HG03457 (cell line): ENCODE measurements at regions not wholly inside any gene's neighbourhood (a gene's known extent, or its start where the extent isn't known, plus 50 kb on each side); places are given as distances from the start of the nearest gene placed in this dataset.

ENCODE experiments used
- ATAC-seq: cut with Tn5 transposase; IDR thresholded peaks from one replicate; pipeline ENCODE4 v1.9.1; 2021; ENCODE audit warnings: moderate number of reproducible peaks; ENCODE audit not compliant: unreplicated experiment

- ATAC-seq, result no peak
Measured at GRCh38 chr2:164182116-164182627, 439.1 kb downstream of the GRB14 start.

- no peak for ATAC-seq
Measured at GRCh38 chr2:164178835-164179465, 442.3 kb downstream of the GRB14 start.

- ATAC-seq, result no peak
Measured at GRCh38 chr2:164164602-164165001, 428.8 kb upstream of the FIGN start.

- no peak for ATAC-seq
Measured at GRCh38 chr2:164155558-164155957, 419.8 kb upstream of the FIGN start.

DNA sequence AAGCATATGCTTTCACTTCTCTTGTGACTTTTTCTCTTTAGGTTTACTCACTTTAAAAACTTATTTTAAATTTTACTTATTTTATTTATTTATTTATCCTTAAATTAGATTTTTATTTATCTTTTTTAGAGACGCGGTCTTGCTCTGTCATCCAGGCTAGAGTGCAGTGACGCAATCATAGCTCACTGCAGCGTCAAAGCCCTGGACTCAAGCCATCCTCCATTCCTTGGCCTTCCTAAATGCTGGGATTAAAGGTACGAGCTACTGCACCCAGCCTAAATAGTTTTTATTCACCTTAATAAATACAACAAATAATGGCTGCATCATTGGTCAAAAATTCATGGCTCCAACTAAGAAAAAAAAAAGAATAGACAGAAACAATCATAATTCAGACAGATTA lies 415.7 kb upstream of the FIGN start:
- no peak for ATAC-seq

DNA sequence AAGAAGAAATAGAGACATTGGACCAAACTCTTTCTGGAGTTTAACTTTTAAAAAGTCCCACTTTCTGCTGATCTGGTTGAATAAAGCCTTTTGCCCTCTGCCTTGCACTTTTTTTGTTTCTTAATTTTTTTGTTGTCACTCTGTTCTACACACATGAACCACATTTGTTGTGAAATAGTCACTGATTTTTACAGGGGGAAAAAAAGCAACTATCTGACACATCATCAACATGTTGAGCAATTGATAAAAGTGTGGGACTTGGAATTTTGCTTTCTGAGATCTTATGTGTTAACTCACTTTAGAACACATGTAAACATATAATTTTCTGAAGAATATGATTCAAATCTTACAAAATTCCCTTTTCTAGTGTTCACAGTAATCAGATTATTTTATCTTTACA lies 414.8 kb upstream of the FIGN start:
- no peak for ATAC-seq

DNA sequence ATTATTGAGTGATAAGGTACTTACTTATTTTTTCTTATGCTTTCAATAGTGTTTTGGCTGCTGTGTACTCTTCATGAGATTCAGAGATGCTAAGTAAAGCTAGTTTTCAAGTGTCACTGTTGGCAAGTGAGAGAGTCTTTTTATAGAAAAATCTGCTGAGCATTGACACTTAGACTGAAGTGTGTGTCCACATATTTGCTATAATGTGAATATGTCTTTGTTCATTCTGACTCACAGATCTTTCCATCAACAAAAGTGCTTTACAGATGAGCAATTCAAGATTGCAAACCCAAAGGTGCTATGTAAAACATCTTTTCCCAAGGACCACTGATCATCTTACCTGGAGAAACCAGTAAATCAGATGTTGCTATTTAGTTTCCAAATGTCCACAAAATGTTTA lies 410.6 kb upstream of the FIGN start:
- no peak for ATAC-seq

DNA sequence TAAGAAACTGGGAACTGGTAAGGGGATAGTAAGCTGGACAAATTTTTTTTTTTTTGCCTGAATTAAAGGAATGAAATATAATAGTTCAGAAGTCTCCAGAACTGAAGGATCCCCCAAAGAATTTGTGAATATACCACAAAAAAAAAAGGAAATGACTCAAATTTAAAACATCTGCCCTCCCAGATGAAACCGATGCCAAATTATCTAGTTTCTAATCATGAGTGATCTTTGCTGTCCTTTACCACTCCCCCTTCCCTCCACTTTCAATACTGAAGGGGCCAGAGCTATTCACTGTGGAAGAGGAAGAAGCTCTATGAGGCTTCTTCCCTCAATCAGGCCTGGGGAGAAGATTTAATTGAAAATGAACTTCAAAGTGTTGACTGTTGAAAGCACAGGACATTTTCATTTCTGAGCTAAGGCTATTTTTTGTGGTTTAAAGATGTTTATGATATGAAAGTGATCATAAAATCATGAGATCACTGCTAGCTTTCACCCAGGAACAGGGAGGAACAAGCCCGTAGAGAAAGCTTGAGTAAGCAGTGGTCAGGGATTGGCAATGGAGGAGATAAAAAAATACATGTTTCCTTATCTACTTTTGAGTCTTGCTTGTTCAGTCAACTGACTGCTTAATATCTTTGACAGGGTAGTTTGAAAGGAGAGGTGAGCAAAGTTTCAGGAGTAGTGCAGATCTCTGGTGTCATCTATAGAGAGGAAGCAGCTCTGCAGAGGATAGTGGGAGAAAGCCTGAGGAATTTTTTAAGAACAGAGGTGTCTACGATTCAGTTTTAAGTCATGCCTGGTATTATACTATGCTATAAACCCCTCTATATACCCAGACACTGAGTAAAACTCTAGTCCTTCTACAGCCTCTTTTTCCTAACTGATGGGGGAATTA lies 409.5 kb upstream of the FIGN start:
- no peak for ATAC-seq

DNA sequence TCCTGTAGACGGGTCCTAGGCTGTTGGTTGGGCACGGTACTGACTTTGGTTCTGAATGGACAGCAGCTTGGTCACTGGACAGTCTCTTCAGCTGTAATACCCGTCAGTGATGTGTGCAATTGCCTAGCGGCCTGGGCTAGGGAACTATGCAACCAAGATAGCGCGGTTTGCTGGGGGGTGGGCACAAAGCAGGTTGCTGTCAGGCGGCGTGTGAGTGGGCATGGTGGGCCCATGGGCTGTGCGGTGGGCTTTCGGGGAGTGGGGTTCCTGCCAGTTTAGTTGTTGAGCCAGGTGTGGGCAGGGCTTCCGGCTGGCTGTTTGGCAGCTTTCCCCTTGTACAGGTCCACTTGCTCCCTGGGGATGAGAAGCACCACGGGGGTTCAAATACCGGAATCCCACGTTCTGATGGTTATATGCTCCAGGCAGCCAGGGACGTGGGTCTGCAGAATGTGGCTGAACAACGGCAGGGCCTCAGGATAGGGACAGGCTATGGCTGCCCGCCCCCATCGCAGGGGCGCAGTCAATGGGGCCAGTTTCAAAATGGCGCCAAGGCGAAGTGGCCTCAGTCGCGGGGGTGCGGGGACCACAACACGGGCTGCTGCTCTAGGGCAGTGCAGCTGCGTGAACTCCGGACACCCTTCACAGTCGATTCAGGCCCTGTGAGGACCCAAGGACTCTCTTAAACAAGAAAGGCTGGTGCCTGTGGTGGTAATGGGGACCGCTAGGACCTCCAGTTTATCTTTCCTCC lies 407.5 kb upstream of the FIGN start:
- ATAC-seq, result no peak

DNA sequence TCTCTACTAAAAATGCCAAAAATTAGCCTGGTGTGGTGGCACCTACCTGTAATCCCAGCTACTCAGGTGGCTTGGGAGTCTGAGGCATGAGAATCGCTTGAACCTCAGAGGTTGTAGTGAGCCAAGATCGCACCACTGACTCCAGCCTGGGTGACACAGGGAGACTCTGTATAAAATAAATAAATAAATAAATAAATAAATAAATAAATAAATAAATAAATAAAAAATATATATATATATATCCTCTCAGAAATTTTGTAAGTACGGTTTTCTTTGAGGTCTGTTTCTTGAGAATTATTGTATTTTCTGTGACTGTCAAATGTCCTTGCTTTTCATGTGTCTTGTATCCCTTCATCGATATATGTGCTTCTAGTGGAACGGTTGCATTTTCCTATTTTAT lies 406.9 kb upstream of the FIGN start:
- no peak for ATAC-seq

- ATAC-seq, result no peak
Measured at GRCh38 chr2:164141271-164141670, 405.5 kb upstream of the FIGN start.

DNA sequence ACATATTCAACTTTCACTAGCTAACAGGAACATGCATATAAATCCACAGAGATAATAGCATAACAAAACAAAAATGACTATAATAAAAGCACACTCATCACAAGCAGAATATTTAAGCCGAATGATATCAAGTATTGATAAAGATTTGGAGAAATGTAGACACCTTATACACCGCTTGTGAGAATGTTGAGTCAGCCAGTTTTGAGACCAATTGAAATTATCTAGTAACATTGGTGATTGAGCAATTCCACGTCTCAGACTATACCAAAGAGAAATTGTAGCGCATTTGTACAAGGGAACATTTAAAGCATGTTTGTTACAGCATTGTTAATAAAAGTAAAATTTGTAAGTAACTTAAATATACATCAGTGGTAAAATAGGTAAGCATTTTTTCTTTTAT lies 402.9 kb upstream of the FIGN start:
- no peak for ATAC-seq

DNA sequence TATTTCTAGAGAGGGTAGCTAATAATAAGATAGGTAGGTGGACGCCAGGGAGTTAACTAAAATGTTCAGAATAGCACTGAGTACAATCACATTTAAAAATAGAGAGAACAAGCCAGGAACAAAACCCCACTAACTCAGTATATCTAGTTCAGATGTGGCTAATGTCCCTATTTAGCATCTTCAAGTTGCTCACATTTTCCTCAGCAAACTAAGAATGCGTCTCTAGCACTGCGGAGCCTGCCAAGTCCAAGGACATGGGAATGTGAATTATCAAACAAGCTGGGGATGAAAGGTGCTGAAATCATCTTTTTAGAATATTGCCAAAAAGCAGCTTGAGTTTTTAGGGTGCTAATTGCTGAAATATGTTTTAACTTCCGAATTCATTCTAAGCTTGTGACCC lies 398.5 kb upstream of the FIGN start:
- ATAC-seq, result no peak

- ATAC-seq, result no peak
Measured at GRCh38 chr2:164127971-164128527, 392.2 kb upstream of the FIGN start.

GRCh38 chr2:164126960-164127660 lies 391.3 kb upstream of the FIGN start:
- ATAC-seq, result no peak

DNA sequence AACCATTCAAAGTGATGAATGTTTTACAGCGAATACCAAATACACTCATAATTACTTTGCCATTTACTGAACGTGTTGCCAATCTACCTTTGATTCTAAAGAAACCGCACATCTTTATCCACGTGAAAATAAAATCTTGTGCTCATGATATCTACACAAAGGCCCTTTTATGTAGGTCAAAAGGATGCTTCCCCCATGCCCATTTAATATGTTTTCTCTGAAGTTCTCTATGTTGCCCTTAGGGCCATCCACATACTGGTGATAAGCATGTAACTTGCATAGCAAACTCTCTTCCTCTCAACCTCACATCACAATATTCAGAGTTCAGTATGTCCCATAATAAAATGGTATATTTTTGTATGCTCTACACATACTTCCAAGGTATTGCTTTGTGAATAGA lies 380.0 kb upstream of the FIGN start:
- ATAC-seq, result no peak

GRCh38 chr2:164114937-164115336 lies 379.1 kb upstream of the FIGN start:
- no peak for ATAC-seq

GRCh38 chr2:164112105-164112504 lies 376.3 kb upstream of the FIGN start:
- no peak for ATAC-seq

DNA sequence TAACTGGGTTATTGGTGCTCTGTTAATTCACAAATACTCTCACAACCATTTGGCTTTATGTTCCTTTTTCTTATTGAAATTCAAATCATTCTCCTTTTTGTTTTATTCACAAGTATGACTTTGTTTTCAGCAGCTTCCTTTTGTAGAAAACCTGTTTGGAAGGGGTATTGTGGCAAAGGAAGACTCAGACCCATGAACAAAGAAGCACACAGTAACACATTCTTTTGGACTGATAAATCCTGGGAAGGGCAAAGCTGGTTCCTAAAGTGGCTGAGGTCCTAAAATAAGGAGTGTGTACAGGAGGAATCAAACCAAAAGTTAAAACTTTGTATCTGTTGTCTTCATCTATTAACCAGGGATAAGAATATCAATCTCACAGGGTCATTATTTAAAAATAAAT lies 374.7 kb upstream of the FIGN start:
- ATAC-seq, result no peak

GRCh38 chr2:164109006-164109405 lies 373.2 kb upstream of the FIGN start:
- no peak for ATAC-seq

DNA sequence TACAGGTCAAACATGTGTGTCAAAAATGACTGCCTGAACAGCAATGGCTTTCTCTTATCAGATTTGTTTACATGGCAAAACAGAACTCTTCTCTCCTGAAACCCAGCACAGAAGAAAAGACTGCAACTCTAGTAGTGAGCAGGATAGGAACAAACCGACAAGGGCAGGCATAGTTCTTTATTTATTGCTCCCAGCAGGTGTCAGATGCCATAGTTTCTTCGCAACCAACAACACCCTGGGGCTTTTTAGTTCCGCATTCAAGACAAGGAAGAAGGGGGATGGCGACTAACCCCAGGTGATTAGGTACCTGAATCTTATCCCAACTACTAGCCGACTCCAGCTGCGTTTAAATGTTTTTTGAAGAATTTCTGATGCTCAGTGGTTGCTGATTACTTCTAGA lies 367.5 kb upstream of the FIGN start:
- no peak for ATAC-seq
